HG03439 (cell line): ENCODE measurements at regions not wholly inside any gene's neighbourhood (a gene's known extent, or its start where the extent isn't known, plus 50 kb on each side); places are given as distances from the start of the nearest gene placed in this dataset.
"Not testable (repeated sequence)": the region's sequence is repeated elsewhere in the genome, so short reads cannot be mapped to it uniquely, and the experiment has no call there.

ENCODE experiments used
- ATAC-seq: cut with Tn5 transposase; IDR thresholded peaks from one replicate; pipeline ENCODE4 v1.9.1; 2021; ENCODE audit warnings: mild to moderate bottlenecking, moderate library complexity; ENCODE audit not compliant: unreplicated experiment

GRCh38 chr5:167290478-167290877, 1001.0 kb upstream of the WWC1 start:
- ATAC-seq = no peak

DNA sequence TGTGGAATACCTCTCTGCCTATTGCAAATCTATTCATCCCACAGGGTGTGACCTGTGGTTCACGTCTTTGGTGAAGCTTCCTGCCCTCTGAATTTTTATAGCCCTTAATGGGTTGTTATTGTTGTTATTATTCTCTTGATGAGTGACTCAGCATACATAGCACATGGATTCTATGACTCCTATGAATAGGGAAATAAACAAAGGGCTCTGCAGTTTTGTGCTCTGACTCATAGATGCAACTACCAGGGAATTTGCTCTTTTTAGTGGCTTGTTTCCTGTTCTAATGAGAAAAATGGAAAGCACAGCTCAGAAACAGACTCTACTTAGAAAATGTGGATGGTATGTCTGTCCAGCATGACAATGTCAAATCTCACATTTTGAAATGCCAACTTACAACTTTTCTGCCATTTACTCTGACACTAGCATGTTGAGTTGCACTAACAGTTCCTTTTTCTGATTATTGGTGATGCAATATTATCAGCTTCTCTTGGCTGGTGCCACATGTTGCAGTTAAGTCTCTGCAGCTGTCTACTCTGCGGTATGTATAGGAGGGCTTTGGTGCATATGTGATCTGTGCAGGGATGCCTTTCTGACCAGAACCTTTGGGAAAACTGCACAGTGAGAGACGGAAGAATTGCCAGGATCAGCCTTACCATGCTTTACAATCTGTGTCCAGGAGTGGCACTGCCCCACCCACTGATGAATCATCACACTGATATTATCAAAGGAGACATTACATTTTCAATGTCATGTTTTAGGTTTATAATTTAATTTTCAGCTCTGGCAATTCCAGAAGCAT, 996.4 kb upstream of the WWC1 start:
- ATAC-seq = no peak

GRCh38 chr5:167295681-167296005, 995.8 kb upstream of the WWC1 start:
- no peak for ATAC-seq

- ATAC-seq = no peak
Observed at GRCh38 chr5:167296066-167296465, 995.4 kb upstream of the WWC1 start.

GRCh38 chr5:167296661-167297060, 994.8 kb upstream of the WWC1 start:
- no peak for ATAC-seq

- not testable (repeated sequence) for ATAC-seq
Observed at GRCh38 chr5:167299861-167300260, 991.6 kb upstream of the WWC1 start.

GRCh38 chr5:167303582-167303981, 987.9 kb upstream of the WWC1 start:
- no peak for ATAC-seq

- no peak for ATAC-seq
Observed at GRCh38 chr5:167304834-167305469, 986.5 kb upstream of the WWC1 start.

DNA sequence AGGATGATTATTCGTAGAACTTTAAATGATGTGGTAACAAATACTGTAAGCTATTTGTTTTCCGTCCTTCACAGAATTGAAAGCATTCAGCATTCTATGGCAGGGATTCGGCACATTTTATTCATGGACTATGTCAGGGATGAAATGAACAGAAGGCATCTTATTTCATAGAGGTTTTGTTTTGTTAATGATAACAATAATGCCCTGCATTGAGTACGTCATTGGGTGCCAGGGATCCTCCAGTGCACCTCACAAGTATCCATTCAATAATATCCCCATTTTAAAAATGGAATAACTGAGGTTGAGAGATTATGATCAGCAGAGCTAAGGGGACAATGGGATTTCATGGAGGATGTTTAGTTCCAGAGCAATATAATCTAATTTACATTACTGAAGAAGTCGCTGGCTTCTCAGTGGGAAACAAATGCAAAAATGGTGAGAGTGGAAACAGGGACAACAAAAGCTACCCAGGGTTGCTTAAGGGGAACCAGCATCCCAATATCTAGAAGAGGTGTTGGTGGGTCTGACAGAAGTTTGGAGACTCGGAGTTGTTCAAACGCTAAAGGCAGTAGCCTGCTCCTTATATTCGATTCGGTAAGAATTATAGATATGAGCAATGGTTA, 985.7 kb upstream of the WWC1 start:
- no peak for ATAC-seq

DNA sequence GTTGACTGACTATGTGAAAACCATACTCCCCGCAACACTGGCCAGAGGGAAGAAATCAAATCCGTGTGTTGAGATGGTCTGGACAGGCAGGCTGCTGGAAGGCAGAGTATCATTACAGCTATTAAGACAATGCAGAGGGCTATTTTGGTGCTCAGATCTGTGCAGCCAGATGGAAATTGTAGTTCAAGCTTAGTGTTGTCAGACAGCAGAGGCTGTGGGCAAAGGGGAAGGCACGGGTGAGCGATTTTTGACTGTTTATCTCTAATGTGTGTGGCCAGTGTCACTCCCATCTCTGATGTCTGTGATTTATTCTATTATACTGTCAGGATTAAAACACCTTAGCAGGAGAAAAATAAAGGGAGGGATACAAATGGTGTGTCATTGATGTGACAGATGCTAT, 984.4 kb upstream of the WWC1 start:
- no peak for ATAC-seq

DNA sequence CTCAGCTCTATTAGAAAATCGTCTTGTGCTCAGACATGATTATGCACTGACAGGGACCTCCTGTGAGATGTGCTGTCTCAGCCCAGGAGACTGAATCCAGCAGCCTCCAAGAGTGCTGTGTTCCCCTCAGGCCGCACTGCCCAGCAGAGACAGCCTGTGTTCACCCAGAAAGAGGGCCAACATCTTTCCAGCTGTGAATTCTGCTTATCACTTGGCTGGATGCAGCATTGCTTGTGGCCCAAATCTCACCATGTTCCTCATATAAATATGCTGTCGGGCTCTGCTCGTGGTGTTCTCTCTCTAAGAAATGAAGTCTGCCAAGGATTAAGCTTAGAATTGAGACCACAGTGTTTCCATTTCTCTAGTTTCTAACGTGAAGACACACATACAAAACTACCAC, 983.0 kb upstream of the WWC1 start:
- ATAC-seq = no peak

DNA sequence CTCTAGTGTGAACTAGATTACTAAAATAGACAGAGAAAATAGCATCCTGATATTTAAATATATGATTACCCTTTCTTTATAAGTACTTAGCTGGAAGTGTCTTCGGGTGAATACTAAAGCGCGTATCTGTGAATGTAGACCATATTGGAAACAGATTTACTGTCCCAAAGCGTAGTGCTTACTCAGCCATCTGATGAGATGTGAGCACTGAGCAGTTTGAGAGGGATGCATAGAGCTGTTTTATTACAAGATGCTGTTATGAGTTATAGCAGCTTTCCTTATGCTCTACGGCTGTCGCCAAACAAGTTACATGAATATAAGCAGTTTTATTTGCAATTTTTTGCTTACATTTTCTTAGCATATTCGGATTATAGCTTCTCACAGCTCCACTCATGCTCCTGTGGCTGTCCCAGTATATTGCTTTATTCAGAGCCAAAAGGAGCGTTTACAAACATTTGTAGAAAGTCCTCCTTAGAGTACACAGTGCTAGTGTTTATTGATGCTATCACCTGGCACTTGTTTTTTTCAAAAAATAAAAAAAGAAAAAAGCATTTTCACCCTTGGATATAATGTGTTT, 981.4 kb upstream of the WWC1 start:
- no peak for ATAC-seq

DNA sequence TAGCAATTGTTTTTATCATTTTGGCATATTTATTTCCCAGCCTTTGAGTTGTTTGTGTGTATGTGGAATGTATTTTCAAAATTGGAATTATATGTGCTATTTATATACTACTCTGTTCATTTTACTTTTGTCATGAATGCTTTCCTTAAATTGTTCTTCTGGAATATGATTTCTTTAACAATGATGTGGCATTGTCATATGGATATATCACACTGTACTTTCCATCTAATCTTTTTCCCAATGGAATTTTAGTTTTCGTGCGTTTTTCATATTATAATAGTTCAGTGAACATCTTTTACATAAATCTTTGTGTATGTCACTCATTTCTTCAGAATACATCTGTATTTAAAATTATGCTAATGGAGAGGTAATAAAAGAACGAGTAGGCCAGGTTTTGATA, 980.1 kb upstream of the WWC1 start:
- ATAC-seq = no peak

GRCh38 chr5:167312225-167312624, 979.2 kb upstream of the WWC1 start:
- no peak for ATAC-seq

GRCh38 chr5:167315762-167316161, 975.7 kb upstream of the WWC1 start:
- no peak for ATAC-seq

DNA sequence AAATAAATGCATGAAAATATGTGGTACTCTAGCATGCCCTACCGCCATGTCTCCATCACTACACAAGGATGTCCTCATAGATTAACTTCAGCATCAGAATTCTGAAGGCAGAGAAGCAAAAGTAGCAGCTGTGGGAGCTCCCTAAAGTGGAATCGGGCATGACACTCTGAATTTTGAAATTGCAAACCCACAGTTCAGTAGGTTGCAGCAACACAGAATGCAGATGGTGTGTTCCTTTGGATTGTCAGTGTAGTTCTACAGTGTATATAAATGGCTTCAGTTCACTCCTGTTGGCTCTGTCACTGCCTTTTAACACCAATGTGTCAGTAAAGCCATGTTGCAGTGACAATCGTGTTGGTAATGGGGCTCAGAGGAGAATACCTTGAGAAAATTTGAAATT, 973.6 kb upstream of the WWC1 start:
- ATAC-seq = no peak

DNA sequence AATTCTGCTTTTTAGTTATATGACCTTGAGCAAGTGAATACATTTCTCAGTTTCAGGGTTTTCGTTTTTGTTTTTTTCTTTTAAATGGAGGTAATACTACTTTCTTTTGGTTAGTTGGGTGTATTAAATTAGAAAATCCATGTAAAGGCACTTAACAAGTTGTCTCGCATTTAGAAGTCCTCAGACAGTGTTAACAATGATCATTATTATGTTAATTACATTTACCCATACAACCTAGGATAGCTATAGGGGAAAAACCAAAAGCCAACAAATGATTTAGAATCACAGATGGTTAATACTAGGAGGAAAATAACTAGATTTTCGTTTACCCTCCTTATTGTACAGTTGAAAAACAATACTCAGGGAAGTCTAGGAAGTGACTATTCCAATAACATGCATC, 972.2 kb upstream of the WWC1 start:
- no peak for ATAC-seq

- ATAC-seq = no peak
Observed at GRCh38 chr5:167320019-167320418, 971.4 kb upstream of the WWC1 start.

GRCh38 chr5:167332309-167332708, 959.1 kb upstream of the WWC1 start:
- no peak for ATAC-seq

GRCh38 chr5:167336161-167336560, 955.3 kb upstream of the WWC1 start:
- ATAC-seq = no peak

- ATAC-seq = no peak
Observed at GRCh38 chr5:167339205-167339604, 952.2 kb upstream of the WWC1 start.

DNA sequence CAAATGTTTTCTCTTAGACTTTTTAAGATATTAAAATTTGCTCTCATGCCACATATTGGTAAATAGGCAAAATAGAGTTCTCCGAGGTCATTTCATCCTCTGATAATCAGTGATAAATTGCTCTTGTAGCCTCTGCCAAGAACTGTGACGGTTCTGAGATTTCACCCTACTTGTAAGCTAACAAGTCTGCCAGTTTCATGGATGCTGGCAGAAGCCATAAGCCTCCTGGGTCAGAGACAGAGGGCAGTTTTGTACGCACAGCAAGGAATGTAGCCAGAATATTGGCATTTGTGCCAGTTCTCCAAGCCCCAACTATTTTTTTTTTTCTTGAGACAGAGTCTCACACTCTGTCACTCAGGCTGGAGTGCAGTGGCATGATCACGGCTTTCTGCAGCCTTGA, 945.0 kb upstream of the WWC1 start:
- no peak for ATAC-seq
